ENCODE measurements at regions not wholly inside any gene's neighbourhood (a gene's known extent, or its start where the extent isn't known, plus 50 kb on each side); places are given as distances from the start of the nearest gene placed in this dataset.

GRCh38 chr14:43535231-43535838 lies 971.7 kb downstream of the FSCB start:
- Histone ChIP-seq H3K9me3 (no peaks in the 10 kb centered on the region), H3K4me3 (no peak overlapping the region), H3K4me1 (no peaks in the 10 kb centered on the region), H3K27ac (no peak overlapping the region), H3K27me3 (no peaks in the 10 kb centered on the region), H3K36me3 (no peaks in the 10 kb centered on the region)
- intact Hi-C loops (cut with DNase I; ENCODE audit: low total_unique reads) (no loop called here), in situ Hi-C loops (cut with MboI; ENCODE audit: low pct_ligation_motif_present in 1 of 4, low pct_unique_long_range_greater_than_20kb in 1 of 4, low sequenced_read_pairs in 3 of 4) (no loop called here)
- 85 to 88% methylated on average over 10 to 18 of the region's 18 CpGs for WGBS, 2 donors (ENCODE audit: low coverage in 1 of 2)
- no peak for DNase-seq
- TF ChIP-seq CTCF (IDR thresholded peaks at IDR 0.05) (no peak), EP300 (IDR thresholded peaks at IDR 0.05; ENCODE audit: low read depth) (no peak), POLR2AphosphoS5 (IDR thresholded peaks at IDR 0.05) (no peak), POLR2A (IDR thresholded peaks at IDR 0.05) (no peak)

GRCh38 chr14:43532825-43533416 lies 974.2 kb downstream of the FSCB start:
- DNase-seq = no peak
- Histone ChIP-seq H3K36me3 (no peaks in the 10 kb centered on the region), H3K4me1 (no peaks in the 10 kb centered on the region), H3K4me3 (no peak overlapping the region), H3K9me3 (no peaks in the 10 kb centered on the region), H3K27me3 (no peaks in the 10 kb centered on the region), H3K27ac (no peak overlapping the region)
- no peak for TF ChIP-seq EP300 (IDR thresholded peaks at IDR 0.05; ENCODE audit: low read depth)
- TF ChIP-seq POLR2A (IDR thresholded peaks at IDR 0.05) = no peak
- no peak for TF ChIP-seq POLR2AphosphoS5 (IDR thresholded peaks at IDR 0.05)
- no peak for TF ChIP-seq CTCF (IDR thresholded peaks at IDR 0.05)
- intact Hi-C loops (cut with DNase I; ENCODE audit: low total_unique reads) (no loop called here), in situ Hi-C loops (cut with MboI; ENCODE audit: low pct_ligation_motif_present in 1 of 4, low pct_unique_long_range_greater_than_20kb in 1 of 4, low sequenced_read_pairs in 3 of 4) (no loop called here)
- WGBS, 2 donors (ENCODE audit: low coverage in 1 of 2) = 96% methylated on average over 17 of the region's 40 CpGs; no CpG with 5 or more reads in 1 of the 2 donors

- Histone ChIP-seq H3K4me1 (no peaks in the 10 kb centered on the region), H3K27me3 (no peaks in the 10 kb centered on the region), H3K4me3 (no peak overlapping the region), H3K9me3 (no peaks in the 10 kb centered on the region), H3K36me3 (no peaks in the 10 kb centered on the region), H3K27ac (no peak overlapping the region)
- no peak for TF ChIP-seq EP300 (IDR thresholded peaks at IDR 0.05; ENCODE audit: low read depth)
- no peak for TF ChIP-seq POLR2AphosphoS5 (IDR thresholded peaks at IDR 0.05)
- no peak for TF ChIP-seq POLR2A (IDR thresholded peaks at IDR 0.05)
- no peak for TF ChIP-seq CTCF (IDR thresholded peaks at IDR 0.05)
- DNase-seq = no peak
- intact Hi-C loops (cut with DNase I; ENCODE audit: low total_unique reads) (no loop called here), in situ Hi-C loops (cut with MboI; ENCODE audit: low pct_ligation_motif_present in 1 of 4, low pct_unique_long_range_greater_than_20kb in 1 of 4, low sequenced_read_pairs in 3 of 4) (no loop called here)
- WGBS, 2 donors (ENCODE audit: low coverage in 1 of 2) = 69 to 75% methylated on average over 5 of the region's 5 CpGs
Observed at GRCh38 chr14:43528321-43528720, 978.8 kb downstream of the FSCB start.

- H3K4me3 ChIP-seq = no peak overlapping the region
- intact Hi-C loops (cut with DNase I; ENCODE audit: low total_unique reads) = no loop called here
- H3K27ac ChIP-seq = no peak overlapping the region
- no peaks in the 10 kb centered on the region for H3K9me3 ChIP-seq
- no peaks in the 10 kb centered on the region for H3K4me1 ChIP-seq
- TF ChIP-seq POLR2A (IDR thresholded peaks at IDR 0.05) (no peak), EP300 (IDR thresholded peaks at IDR 0.05; ENCODE audit: low read depth) (no peak), POLR2AphosphoS5 (IDR thresholded peaks at IDR 0.05) (no peak), CTCF (IDR thresholded peaks at IDR 0.05) (no peak)
- H3K27me3 ChIP-seq = no peaks in the 10 kb centered on the region
- in situ Hi-C loops (cut with MboI; ENCODE audit: low pct_ligation_motif_present in 1 of 4, low pct_unique_long_range_greater_than_20kb in 1 of 4, low sequenced_read_pairs in 3 of 4) = no loop called here
- 4 to 40% methylated on average over 1 of the region's 1 CpG for WGBS, 2 donors (ENCODE audit: low coverage in 1 of 2)
- DNase-seq = no peak
- H3K36me3 ChIP-seq = no peaks in the 10 kb centered on the region
Observed at GRCh38 chr14:43525658-43526057, 981.4 kb downstream of the FSCB start.
